GM10248 (cell line): ENCODE measurements at regions not wholly inside any gene's neighbourhood (a gene's known extent, or its start where the extent isn't known, plus 50 kb on each side); places are given as distances from the start of the nearest gene placed in this dataset.
"Not testable (repeated sequence)": the region's sequence is repeated elsewhere in the genome, so short reads cannot be mapped to it uniquely, and the experiment has no call there.

Experiments used
- CTCF ChIA-PET: fragments of 300-600 bp; sonication (Branson Sonifier 250); formaldehyde crosslinking; extraction: SDS; loops from one replicate; lab custom pipeline; 2021; ENCODE audit warnings: antibody characterized with exemption; lab: Yijun Ruan, JAX
- POLR2A ChIA-PET: fragments of 350-650 bp; sonication (Branson Sonifier 250); formaldehyde crosslinking; extraction: SDS; loops from one replicate; lab custom pipeline; 2020; ENCODE audit warnings: antibody characterized with exemption; lab: Yijun Ruan, JAX
- DNase-seq: peaks from one replicate; pipeline ENCODE4 v3.0.0; 2012; ENCODE audit errors: extremely low spot score
- TF ChIP-seq, protein P1 (sequence below): IDR thresholded peaks from 2 replicates; pipeline ENCODE4 v1.5.1; 2012; ENCODE audit warnings: mild to moderate bottlenecking, low read depth; ENCODE audit errors: extremely low read depth, missing control alignments, control extremely low read depth

DNA sequence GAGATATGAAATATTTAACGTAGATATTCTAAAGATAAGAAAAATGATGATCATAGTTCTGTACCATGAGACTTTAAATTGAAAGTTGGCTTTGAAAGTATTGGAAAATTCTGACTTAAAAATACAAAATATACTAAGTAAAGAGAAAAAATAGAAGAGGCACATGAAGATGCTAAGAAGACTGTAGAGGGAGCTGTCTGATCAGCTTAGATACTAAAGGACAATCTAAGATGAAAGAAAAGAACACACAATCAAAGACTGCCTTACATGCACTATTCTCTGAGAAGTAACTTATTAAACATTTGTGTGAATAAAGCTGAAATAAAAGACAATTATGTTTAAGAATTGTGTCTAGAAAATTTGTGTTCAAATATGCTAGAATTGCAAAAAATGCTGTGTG is 55.1 kb downstream of the RBMXL2 start:
- no peak for DNase-seq
- CTCF ChIA-PET = interaction anchor here (0.6 to 2.5 kb wide), 11 partner anchors 9 to 552 kb away, joined by 3 to 12 read pairs (median 3); no protein-coding TSS in a partner anchor
- POLR2A ChIA-PET = no interaction called here

DNA sequence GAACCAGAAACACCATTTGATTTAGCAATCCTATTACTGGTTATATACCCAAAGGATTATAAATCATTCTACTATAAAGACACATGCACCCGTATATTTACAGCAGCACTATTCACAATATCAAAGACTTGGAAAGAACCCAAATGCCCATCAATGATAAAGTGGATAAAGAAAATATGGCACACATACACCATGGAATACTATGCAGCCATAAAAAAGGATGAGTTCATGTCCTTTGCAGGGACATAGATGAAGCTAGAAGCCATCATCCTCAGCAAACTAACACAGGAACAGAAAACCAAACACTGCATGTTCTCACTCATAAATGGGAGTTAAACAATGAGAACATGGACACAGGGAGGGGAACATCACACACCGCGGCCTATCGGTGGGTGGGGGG is 61.3 kb downstream of the RBMXL2 start:
- POLR2A ChIA-PET, DNase-seq: not testable (repeated sequence)
- CTCF ChIA-PET = interaction anchor here (1.1 kb wide), 1 partner anchor 47 kb away, joined by 3 read pairs; no protein-coding TSS in a partner anchor

More for the DNA sequence above, 55.1 kb downstream of the RBMXL2 start:
- TF ChIP-seq, protein P1, sequence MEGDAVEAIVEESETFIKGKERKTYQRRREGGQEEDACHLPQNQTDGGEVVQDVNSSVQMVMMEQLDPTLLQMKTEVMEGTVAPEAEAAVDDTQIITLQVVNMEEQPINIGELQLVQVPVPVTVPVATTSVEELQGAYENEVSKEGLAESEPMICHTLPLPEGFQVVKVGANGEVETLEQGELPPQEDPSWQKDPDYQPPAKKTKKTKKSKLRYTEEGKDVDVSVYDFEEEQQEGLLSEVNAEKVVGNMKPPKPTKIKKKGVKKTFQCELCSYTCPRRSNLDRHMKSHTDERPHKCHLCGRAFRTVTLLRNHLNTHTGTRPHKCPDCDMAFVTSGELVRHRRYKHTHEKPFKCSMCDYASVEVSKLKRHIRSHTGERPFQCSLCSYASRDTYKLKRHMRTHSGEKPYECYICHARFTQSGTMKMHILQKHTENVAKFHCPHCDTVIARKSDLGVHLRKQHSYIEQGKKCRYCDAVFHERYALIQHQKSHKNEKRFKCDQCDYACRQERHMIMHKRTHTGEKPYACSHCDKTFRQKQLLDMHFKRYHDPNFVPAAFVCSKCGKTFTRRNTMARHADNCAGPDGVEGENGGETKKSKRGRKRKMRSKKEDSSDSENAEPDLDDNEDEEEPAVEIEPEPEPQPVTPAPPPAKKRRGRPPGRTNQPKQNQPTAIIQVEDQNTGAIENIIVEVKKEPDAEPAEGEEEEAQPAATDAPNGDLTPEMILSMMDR = peak; percentile 23

DNA sequence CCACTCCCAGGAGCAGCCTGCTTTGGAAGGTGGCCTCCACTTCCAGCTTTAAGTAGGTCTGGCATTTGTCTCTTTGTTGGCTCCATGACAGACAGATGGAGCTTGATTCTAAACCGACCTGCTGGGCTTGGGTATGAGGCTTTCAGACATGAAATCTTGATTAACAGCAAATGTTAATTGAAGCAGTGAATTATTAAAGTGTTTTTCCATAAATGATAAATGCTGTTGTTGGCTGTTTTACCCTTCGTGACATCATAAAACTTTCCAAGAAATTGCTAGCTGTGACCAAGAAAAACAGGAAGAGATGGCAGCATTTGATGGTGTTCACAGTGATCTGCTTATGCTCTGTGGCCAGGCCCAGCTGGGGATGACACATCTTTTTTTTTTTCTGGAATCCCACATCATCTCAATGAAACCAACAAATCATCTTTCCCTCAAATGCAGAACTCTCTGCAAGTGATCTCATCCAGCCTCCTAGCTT is 66.1 kb downstream of the RBMXL2 start:
- CTCF ChIA-PET = interaction anchor here (1.0 to 1.5 kb wide), 2 partner anchors 10 to 59 kb away, joined by 3 to 5 read pairs; no protein-coding TSS in a partner anchor
- DNase-seq = no peak
- POLR2A ChIA-PET = no interaction called here
- TF ChIP-seq, protein P1 = no peak

DNA sequence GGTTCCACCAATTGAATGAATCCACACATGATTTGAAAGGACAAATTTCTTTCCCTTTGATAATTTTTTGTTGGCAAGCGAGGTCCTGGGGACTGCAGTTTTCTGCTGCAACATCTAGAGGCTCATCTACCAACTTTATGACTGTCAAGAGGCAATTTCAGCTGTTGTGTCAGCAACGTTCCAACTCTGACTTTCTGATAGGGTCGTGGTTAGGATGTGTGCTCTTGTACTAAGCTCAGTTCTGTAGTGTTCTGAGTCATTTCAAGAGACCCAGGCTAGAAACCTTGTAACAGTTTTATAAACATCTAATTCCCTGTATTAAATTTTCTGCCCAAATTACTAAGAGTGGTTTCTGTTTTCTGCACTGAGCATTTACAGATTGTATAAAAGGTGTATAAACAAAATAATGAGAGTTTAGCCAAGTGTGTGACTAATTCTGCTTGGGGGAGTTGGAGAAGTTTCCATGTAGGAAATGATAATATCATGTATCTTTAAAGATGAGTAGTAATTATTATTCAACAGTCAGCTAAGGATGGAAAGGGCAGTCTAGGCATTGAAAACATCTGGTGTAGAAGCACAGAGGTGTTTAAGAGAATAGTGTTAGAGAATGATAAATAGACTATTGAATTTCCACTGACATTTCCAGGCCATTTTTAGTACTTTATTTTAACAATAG is 72.2 kb downstream of the RBMXL2 start:
- DNase-seq = no peak
- CTCF ChIA-PET = no interaction called here
- POLR2A ChIA-PET = no interaction called here
- TF ChIP-seq, protein P1 = no peak

DNA sequence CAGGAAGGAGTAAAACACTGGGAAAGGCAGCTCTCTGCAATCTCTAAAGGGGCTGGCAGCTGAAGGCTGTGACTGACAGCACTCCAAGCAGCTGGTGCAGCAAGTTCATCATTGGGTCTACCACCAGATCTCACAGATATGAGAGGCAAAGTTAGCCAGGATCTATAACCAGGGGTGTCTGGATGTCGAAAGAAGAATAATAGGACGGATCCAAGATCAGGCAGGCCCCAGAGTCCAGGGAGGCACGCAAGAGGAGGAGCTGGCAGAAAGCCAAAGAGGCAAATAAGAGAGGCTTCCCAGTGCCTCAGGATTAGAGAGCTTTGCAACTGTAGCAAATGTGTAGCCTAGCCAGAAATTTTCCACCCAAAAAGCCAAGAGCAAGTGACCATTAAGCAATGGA is 77.1 kb downstream of the RBMXL2 start:
- DNase-seq = no peak
- CTCF ChIA-PET = interaction anchor here (1.6 kb wide), 1 partner anchor 276 kb away, joined by 3 read pairs; no protein-coding TSS in a partner anchor
- TF ChIP-seq, protein P1 = no peak
- POLR2A ChIA-PET = no interaction called here

DNA sequence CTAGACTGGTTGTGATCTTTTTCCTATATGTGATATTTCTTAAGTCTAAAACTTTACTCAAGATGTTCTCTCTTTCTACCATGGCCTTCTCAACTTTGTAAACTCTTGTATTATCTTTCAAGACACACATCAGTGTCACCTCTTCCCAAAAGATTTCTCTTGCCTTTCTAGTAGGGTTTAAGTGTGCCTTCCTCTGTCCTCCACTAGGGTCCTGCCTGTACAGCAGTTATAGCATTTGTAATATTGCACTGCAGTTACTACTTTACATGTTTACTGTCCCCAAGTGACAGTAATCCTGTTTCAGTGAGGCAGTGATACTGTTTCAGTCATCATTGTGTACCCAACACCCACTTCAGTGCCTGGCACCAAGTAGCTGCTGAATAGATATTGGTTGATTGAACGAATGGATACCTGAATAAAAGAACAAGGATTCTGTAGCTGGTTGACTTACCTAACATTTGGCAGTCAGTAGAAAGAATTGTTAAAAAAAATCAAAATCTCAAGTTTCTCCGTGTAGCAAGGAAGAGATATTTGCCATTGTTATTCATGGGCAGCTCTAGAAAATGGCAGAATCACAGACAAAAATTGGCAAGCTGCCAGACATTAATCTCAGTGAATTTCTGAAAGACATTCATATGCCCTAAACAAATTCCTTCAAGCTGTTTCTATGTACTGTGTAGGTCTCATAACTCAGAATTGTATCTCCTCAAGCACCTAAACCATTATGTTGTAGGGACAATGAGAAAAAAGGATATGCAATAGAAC is 79.4 kb downstream of the RBMXL2 start:
- TF ChIP-seq, protein P1 = no peak
- CTCF ChIA-PET = no interaction called here
- POLR2A ChIA-PET = no interaction called here
- no peak for DNase-seq

DNA sequence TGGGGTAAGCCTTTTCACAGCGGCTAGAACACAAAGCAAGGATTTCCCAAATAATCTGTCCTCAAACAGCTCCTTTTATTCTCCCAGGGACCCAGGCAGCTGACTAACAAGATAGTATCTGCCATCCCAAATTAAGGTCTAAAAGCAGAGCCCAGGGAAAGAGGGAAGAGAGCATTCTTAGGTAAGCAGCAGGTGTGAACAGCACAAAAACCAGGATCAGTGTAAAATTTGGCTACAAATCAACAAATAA is 79.9 kb downstream of the RBMXL2 start:
- no peak for DNase-seq
- TF ChIP-seq, protein P1 = no peak
- ChIA-PET CTCF (no interaction called here), POLR2A (no interaction called here)
